GM12892 (cell line): ENCODE measurements at regions not wholly inside any gene's neighbourhood (a gene's known extent, or its start where the extent isn't known, plus 50 kb on each side); places are given as distances from the start of the nearest gene placed in this dataset.

Experiments
- POLR2A ChIP-seq: IDR thresholded peaks from 2 replicates; pipeline ENCODE4 v1.6.1; 2011; ENCODE audit warnings: low read depth, low read length, control low read depth
- POLR2AphosphoS5 ChIP-seq: IDR thresholded peaks from 2 replicates; pipeline ENCODE4 v1.6.1; 2011; ENCODE audit warnings: low read depth, low read length, control low read depth

- TF ChIP-seq POLR2A = no peak
- TF ChIP-seq POLR2AphosphoS5 = no peak
Observed at GRCh38 chr7:433558-433957, 86.1 kb downstream of the PDGFA start.
